NCI-H187 treated with DMSO at 0.1 percent for 48 hours (cell line): ENCODE measurements at regions not wholly inside any gene's neighbourhood (a gene's known extent, or its start where the extent isn't known, plus 50 kb on each side); places are given as distances from the start of the nearest gene placed in this dataset.

ENCODE experiments used
- DNase-seq: peaks from one replicate; lab custom pipeline; 2025; lab: John Stamatoyannopoulos, UW

DNA sequence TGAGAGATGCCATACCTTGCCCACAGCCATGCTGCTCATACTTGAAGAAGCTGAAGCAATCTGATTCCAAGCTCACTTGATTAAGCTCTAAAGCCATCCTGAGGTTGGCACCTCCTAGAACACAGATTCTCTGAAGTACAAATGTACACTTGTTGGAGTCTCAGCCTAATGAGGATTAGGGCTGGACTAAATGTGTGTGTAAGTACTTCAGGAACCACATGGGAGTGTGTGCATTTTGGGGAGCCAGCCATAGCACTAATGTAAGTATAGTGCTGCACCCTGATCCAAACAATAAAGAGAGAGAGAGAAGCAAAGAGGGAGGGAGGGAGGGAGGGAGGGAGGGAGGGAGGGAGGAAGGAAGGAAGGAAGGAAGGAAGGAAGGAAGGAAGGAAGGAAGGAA lies 458.6 kb downstream of the MAFB start:
- no peak for DNase-seq

DNA sequence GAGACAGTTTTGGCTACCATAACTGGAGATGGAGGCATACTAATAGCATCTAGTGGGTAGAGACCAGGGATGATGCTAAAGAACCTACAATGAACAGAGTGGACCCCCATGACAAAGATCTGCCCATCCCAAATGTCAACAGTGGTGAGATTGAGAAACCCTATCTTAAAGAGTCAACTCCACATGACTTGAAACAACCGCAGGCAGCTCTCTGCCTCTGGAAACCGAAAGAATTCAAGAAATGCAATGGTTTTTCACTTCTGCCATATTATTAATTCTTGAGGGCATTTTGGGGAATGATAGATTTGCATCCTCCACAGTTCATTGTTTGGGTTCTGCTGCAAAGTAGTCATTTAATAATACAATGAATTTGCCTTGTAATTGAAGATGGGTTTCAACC lies 463.4 kb downstream of the MAFB start:
- no peak for DNase-seq

DNA sequence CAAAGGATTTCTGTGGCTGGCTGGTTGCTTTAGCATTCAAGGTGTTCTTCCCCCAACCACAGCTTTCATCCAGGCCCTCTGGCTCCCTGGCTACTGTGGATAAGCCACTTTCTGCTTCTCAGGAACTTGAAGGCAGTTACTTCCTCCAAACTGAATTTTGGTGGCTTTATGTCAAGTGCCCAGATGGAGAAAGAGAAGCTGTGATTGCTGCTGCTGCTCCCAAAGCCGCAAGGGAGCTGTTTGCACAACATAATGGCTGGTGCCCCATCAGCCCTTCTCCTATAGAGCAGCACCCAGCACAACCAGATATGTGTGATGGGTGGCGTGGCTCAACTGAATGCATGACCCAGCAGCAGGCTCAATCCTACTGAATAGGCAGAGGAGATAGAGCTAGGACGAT lies 465.2 kb downstream of the MAFB start:
- DNase-seq, result no peak

DNA sequence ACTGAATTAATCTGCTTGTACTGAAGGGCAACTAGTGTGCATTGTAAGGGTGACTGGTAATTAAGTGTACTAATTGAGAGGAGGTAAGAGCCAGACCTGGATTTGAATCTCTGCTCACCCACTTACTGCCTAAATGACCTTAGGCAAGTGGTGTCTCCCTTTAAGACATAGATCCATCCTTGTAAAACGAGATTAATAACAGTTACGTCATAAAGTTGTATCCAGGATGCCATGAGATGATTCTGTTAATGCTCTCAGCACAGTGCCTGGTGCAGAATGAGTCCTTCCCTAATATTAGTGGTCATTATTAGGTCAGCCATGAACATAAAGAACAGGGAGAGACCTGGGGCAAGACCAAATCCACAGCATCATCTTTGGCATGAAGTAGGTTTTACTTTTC lies 470.1 kb downstream of the MAFB start:
- no peak for DNase-seq

DNA sequence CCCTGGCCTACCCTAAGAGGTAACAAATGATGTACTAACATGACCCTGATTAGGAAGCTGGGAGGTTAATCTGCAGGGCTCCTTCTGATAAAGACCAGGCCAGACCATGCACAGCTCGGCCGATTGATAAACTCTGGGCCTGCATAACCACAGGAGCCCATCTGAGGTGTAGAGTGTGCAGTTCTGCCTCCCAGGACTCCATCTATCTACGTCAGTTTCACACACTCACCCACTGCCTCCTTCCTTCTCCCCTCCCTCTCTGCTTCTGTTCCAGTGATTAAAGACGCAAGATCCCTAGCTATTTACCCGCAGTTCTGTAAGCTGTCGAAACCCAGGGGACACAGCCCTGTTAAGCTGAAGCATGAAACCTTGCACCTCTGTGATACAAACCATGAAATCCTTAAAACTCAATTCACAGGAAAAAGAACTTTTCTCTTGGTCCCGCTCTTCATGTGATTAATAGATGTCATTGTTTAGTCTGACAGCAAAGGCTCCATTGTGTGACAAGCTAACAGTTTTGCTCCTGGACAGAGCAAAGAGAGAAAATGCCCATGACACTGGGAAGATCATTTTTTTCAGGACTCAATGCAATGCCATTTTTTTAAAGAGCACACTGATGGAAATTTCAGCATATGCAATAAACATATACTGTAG lies 470.6 kb downstream of the MAFB start:
- no peak for DNase-seq

DNA sequence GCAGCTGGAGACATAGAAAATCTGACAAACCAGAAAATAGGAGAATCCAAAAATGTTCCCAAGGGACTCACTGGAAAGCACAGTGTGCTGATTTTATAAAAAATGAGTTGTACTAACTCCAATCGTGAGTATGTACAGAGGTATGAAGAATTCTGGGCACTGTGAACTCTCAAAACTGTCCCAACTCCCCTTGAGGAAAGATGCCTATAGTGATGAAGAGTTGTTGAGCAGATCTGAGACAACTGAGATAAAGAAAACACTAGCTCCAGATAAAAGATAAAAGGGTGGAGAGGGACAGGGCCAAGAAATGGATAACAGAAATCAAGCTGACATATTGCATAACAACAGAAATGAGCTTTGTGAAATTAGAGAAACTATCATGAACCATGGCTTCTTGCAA lies 481.4 kb downstream of the MAFB start:
- DNase-seq, result no peak

DNA sequence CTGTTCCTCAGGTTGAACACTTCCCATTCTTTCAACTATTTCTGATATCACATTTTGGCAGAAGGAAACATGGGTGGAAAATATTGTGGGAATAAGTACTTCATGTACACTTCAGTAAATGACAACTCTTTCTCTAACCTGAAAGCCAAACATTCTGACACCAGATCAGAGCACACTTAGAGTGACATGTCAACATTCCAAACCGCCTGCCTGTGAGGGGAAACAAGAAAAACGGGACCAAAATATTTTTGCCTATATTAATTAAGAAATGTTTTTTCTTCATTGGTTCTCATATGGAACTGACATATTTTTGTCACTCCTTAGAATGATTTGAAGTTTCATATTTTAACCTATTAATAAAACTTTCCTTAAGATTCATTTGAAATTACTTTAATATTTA lies 483.1 kb downstream of the MAFB start:
- DNase-seq, result no peak

DNA sequence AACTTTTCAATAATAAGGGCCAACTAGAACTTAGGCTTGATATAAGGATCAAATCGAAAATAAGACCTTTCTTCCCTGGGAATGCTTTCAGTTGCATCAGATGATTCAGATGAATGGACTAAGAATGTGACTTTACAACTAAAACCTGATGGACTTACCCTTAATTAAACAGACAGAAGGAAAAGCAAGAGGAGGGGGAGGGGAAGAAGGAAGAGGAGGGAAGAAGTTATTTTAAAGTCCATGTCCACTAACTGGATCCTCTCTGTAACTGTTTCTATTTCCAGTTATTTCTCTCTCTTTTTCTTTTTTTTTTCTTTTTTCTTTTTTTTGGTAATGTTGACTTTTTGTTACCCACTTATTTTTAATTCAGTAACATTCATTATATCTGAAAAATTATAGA lies 486.0 kb downstream of the MAFB start:
- no peak for DNase-seq

DNA sequence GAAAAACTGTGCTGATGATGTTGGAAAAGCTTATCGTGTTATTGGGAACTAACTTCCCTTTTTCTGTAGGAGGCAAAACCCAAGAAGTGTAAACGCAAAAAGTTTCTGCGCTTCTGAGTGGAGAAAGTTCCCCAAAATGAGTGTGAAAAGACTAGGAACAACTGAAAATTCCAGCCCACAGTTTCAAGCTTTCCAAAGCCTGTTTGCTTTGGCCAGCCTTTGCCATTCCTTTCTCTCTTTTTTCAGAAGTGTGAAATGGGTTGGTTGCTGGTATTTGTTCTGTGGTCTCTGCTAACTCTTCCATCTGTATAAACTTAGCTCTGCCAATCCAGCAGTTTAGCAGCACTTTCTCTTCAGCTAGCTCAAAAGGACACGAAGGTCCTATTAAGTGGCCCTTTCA lies 491.3 kb downstream of the MAFB start:
- no peak for DNase-seq

DNA sequence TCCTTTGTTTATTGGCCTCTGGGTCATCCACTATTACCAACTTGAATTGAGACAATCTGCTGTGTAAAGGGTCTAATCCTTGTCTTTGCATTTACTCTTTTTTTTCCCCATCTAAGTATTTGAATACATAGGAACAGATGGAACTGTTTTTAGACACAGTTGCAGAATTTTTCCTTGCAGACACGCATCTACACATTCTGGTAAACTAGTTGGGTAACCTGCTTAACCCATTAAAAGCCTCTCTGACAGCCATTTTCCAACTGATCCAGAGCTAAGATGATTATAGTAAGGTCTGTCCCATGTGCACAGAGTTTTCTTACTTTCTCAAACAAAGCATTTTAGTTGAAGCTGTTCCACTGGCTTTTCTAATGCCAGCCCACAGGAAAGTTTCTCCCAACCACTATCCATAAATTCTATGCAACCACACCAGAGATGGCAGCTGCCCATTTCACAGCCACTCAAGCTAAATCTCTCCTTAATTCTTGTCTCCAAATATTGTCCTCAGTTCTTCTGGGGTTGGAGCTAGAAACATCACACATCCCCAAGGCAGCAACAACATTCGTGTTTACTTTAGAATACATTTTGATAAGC lies 492.1 kb downstream of the MAFB start:
- no peak for DNase-seq

DNA sequence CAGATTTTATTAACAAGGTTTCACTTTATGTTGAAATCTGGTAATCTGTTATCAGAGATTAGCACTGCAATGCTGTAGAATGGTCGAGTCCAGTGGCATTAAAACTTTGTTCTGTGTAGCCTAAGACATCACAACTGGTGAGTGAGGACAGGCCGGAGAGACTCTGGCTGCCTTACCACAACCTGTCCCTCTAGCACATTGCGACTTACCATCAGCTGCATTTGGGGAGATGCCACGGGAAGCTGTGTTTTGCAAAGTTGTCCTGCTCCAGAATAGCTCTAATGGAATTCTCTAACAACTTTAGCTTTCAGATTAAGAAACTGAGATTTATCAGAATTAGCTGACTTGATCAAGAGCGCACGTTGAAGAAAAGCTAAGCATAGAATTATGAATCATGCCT lies 493.3 kb downstream of the MAFB start:
- no peak for DNase-seq

DNA sequence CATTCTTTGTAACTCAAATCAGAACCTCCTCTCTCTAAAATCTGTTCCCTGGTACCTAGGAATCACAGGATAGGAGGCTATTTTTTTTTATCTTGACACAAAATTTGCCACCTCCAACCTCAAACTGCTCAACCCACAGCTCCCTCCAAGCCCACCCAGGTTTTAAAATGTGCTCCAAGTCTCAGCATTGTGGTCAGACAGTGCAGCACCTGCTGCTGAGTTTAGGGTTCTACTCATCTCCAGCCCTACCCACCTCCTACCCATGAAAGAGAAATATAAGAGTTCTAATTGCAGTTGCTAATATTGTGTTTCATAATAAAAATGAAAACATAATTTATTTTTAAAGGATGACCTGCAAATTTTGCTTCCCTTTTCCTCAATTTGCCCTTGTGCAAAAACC lies 496.5 kb downstream of the MAFB start:
- no peak for DNase-seq

DNA sequence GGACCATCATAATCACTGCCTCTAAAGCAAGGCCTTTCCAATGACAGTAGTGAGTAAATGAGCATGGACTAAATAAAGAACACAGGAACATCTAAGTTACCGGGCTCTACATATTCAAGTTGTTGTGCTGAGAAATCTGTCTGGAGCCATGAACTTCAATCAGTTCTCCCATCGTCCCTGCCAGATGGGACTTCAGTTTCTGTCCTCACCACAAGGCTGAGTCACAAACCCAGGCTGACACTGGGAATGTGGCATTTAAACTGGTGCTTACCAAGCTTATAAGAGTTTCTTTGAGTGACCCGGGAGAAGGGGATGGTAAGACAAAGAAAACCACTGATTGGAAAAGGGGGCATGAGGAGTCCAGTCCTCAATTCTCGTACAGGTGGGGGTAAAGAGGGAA lies 497.0 kb downstream of the MAFB start:
- no peak for DNase-seq

DNA sequence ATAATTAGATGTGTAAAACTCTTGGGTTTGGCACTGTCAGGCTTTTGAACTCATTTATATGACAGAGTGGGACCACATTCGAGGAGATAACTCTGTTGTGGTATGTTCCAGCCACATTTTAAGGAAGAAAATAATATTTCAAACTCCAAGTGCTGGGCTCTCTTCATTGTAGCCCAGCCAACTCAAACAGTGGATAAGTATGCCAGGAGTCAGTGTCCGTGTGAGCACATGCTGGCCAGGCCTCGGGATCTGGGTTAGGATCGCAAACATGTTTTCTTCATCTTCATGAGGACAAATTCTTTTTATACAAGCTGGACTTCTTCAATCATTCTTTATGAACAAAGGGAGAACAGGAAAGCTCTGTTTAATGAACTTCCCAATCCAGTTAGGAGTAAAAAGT lies 497.5 kb downstream of the MAFB start:
- DNase-seq, result no peak

DNA sequence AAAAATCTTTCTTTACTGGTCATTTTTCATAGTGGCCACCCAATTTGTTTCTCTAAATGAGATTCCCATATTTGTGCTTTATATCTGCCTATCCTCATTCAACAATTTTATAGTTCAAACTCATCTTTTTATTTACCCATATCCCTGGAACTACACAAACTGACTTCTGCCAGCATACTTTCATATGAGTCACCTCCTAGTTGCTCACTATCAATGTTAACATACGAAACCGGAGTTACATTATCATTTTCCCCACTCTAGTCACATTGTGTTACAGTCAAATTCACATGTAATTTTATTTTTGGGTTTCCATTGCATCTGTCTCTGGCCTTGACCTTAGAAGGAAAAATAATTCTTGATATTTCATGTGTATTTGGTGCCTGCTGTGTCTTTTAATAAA lies 499.4 kb downstream of the MAFB start:
- no peak for DNase-seq

DNA sequence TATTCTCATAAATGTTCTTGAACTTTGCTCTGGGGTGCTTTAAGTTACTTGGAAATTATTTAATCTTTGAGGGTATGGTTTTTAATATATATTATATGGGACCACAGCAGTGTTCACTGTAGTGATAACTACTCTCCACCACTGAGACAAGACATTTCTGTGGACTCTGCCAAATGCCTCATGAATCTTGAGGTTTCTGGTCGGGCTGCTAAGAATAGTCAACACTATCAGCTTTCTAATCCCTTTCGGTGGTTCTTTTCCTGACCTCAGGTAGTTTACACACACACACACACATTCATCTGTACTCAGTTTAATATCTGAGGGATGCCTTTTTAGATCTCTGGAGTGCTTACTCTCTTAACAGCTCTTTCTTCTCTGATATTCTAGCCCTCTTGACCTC lies 500.7 kb downstream of the MAFB start:
- no peak for DNase-seq

DNA sequence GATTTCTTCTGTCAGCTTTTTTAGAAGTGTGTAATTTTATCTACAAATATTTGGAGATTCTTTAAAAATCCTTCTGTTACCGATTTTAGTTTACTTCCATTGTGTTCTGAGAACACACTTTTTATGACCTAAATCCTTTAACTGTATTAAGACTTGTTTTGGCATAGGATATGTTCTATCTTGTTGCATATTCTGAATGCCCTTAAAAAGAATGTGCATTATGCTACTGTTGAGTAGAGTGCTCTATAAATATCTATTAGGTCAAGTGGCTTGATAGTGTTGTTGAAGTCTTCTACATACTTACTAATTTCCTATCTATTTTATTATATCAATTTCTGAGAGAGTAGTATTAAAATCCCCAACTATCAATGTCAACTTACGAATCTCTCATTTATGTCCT lies 502.2 kb downstream of the MAFB start:
- no peak for DNase-seq

DNA sequence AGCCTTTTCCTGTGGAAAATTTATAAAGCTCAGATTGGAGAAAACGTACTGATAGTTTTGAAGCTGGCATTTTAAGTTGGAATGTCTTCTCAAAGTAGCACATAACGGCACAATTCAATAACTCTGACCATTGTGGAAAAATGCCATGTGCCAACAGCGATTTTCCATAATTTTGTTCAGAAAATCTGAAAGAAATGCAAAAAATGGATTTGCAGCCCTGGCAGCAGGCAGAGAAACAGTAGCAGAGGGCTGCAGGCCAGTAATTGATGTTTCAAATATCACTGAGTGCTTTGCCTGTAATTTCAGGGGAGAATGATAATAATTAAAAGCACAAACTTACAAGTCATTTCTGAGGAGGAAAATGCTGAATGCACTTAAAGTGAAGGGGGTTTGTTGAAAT lies 507.4 kb downstream of the MAFB start:
- no peak for DNase-seq

DNA sequence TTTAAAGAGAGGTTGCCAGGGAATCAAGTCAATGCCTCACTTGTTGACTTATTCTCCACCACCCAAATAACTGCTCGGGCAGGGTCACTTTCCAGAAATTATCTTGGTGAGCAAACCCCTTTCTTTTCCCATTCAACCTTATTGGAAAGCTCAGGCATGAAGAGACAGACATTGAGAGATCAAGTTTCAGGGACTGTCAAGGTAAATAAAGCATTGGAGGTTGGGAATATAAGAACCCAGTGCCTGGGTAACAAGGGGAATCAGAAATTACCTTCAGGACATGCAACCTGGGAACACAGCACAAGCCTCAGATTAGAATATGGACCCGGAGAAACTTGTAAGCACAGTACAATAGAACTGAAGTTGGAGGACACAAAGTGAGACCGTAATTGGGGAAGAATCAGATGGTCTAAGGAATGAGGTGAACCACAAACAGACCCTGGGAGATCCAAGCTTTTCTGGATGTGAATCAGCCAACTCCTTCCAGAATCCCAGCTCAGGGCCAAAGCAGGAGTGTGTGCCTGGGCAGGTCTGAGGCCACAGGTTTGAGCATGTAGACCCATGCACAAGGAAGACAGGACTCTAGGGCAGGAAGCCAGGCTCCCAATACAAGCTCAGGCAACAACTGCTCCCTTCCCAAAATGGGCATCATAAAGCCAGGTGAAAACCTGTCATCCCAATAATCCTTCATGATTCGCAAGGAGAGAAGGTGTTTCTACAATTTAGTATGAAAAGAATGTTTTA lies 512.8 kb downstream of the MAFB start:
- DNase-seq, result no peak

DNA sequence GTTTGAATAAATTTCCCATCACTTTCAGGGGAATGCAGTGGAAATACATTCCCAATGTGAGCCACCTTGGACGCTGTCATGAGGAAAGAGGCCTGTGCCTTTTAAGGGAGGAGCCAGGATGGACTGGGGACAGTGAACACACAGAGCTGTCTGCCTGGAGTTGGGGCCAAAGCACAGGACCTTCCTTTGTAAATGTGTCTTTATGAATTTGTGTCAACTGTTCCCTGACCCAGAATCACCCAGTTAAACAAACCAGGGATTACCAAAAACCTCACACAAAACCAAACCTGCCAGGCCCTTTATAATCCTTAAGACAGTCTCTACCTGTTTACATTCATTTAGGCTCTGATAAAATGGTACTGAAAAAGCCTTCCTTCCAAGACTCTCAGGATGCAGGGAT lies 513.7 kb downstream of the MAFB start:
- no peak for DNase-seq

DNA sequence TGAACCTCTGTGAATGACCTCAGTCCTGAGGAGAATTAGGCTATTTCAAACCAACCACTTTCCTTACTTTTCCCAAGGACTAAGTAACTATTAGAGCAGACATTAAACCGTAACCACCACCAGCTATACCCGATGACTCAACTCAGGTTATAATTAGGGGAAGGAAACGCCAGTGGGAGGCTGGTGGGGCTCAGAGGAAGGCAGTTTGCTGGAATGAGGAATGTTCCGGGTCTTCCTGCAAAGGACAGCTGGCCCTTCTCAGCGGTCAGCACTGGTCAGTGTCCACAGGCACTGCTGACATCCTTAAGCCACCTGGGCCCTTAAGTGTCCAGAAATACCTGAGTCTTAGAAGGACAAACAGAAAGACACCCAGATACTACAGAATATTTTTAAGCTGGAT lies 515.2 kb downstream of the MAFB start:
- DNase-seq, result no peak

DNA sequence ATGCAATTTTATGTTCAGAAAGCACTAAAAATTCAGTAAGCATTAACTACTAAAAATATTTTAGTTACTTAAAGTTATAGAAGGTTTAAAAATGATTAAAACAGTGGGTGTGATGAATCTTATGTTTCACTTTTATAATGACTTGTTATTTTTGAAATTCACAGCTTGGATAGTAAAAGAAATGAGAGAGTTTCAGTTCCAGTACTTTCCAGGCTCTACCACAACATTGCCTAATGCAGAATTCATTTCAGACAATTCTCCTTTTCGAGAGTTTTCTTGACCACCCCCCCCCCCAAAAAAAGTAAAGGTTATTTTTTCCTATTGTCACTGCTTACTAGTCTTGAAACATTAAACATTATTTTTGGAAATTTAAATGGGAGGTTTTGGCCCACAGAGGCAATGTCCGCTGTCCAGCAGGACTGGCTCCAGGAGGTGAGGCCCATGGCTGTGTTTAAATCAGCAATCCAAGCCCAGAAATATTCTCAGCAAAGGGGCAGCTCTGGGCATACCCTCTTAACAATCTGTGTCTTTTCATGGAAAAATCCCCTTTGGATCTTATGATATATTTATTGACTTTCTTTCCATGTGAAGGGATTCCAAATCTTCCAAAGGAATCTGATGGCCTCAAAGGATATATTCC lies 519.9 kb downstream of the MAFB start:
- DNase-seq, result no peak

DNA sequence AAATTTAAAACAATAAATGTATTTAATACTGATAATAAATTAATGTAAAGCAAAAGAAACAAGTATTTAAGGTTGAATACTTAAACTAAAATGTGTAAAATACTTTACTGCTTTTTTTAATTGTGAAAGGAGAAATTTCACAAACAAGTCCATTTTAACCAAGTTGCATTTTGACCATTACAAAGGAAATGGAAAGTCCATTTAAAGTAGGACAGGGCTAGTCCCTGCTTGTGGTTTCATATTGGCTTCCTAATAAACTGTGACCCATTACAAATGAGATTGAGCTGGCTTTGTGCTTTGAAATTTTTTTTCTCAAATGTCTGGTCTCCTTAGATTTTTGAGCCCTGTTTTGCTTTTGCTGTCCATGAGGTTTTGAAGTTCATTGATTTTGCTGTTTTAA lies 527.6 kb downstream of the MAFB start:
- no peak for DNase-seq
